K562 (cell line): ENCODE measurements at regions not wholly inside any gene's neighbourhood (a gene's known extent, or its start where the extent isn't known, plus 50 kb on each side); places are given as distances from the start of the nearest gene placed in this dataset.
A peak's percentile ranks its signal among the peaks of the same experiment; 100 is the strongest.

Experiments
- AFF4 ChIP-seq: sonication (generic); formaldehyde crosslinking; IDR thresholded peaks from 2 replicates; pipeline ENCODE4 v1.8.0; 2023; ENCODE audit warnings: mild to moderate bottlenecking, missing genetic modification reagents
- FOSL1 ChIP-seq: fragments of 200-800 bp; sonication (Bioruptor generic); conservative IDR thresholded peaks from 2 replicates; pipeline ENCODE4 v1.6.1; 2016; ENCODE audit warnings: missing genetic modification characterization, missing compliant biosample characterization
- IRF1 ChIP-seq: sonication (generic); formaldehyde crosslinking; IDR thresholded peaks from 2 replicates; pipeline ENCODE4 v1.8.0; 2022; ENCODE audit warnings: missing genetic modification reagents, mild to moderate bottlenecking, borderline replicate concordance
- KDM5B ChIP-seq: fragments of 200-600 bp; sonication (generic); IDR thresholded peaks from 2 replicates; pipeline ENCODE4 v1.6.1; 2012; ENCODE audit warnings: low read depth, mild to moderate bottlenecking, moderate library complexity, low read length, control low read depth, inconsistent platforms; ENCODE audit not compliant: insufficient replicate concordance
- KLF1 ChIP-seq: fragments of 450-650 bp; IDR thresholded peaks from 2 replicates; pipeline ENCODE4 v1.6.1; 2016; ENCODE audit warnings: missing genetic modification characterization, missing compliant biosample characterization
- KLF13 ChIP-seq: fragments of 450-650 bp; IDR thresholded peaks from 2 replicates; pipeline ENCODE4 v1.6.1; 2016; ENCODE audit warnings: missing genetic modification characterization, low read depth, mild to moderate bottlenecking, missing compliant biosample characterization, moderate library complexity, borderline replicate concordance
- LCOR ChIP-seq: sonication (generic); formaldehyde crosslinking; IDR thresholded peaks from 2 replicates; pipeline ENCODE4 v1.8.0; 2022; ENCODE audit warnings: mild to moderate bottlenecking, missing genetic modification reagents
- LEF1 ChIP-seq: fragments of 450-650 bp; IDR thresholded peaks from 2 replicates; pipeline ENCODE4 v1.6.1; 2016; ENCODE audit warnings: mild to moderate bottlenecking
- MCM7 ChIP-seq, 2 experiments: fragments of 450-650 bp; IDR thresholded peaks; 2 replicates each; pipeline ENCODE4 v1.6.1; 2016 to 2018
- POLR2AphosphoS2 ChIP-seq: IDR thresholded peaks from 2 replicates; pipeline ENCODE4 v1.6.1; 2012; ENCODE audit warnings: low read length, improper control_type of control experiment
- POLR2B ChIP-seq: fragments of 450-650 bp; IDR thresholded peaks from 2 replicates; pipeline ENCODE4 v1.6.1; 2018; ENCODE audit warnings: low read depth; ENCODE audit not compliant: partially characterized antibody
- PTBP1 ChIP-seq: fragments of 200-400 bp; formaldehyde crosslinking; IDR thresholded peaks from 2 replicates; pipeline ENCODE4 v1.6.1; 2017; ENCODE audit warnings: low read depth, low read length
- SOX6 ChIP-seq: fragments of 450-650 bp; IDR thresholded peaks from 2 replicates; pipeline ENCODE4 v1.6.1; 2014; ENCODE audit warnings: mild to moderate bottlenecking
- SRSF3 ChIP-seq: fragments of 200-400 bp; formaldehyde crosslinking; IDR thresholded peaks from 2 replicates; pipeline ENCODE4 v1.6.1; 2016; ENCODE audit warnings: mild to moderate bottlenecking, low read length, moderate library complexity; ENCODE audit not compliant: insufficient read depth
- ZKSCAN1 ChIP-seq: fragments of 150-350 bp; IDR thresholded peaks from 2 replicates; pipeline ENCODE4 v1.6.1; 2016; ENCODE audit warnings: low read depth, low read length
- ZNF318 ChIP-seq, 2 experiments: fragments of 450-650 bp; IDR thresholded peaks; 2 replicates each; pipeline ENCODE4 v1.6.1; 2016; ENCODE audit warnings: mild to moderate bottlenecking in 2 of 2, borderline replicate concordance in 1 of 2, low read depth in 1 of 2, moderate library complexity in 1 of 2

- TF ChIP-seq SOX6 (peak; percentile 59; the same call in 1 of the 2 replicates), KLF13 (no peak), PTBP1 (no peak), MCM7 (IDR thresholded peaks at IDR 0.05) (no peak), POLR2B (no peak), IRF1 (CRISPR knock-in tag) (no peak), FOSL1 (peak; percentile 71), ZNF318 (IDR thresholded peaks at IDR 0.05; ENCODE audit: borderline replicate concordance in 1 of 2, low read depth in 1 of 2) (no peak), LEF1 (peak; percentile 88), ZKSCAN1 (no peak), KDM5B (no peak), POLR2AphosphoS2 (no peak), SRSF3 (no peak), AFF4 (CRISPR knock-in tag) (no peak), KLF1 (tag) (no peak), LCOR (CRISPR knock-in tag) (no peak)
These were observed 88.5 kb upstream of the EXOC2 start (continued) for GRCh38 chr6:781350-781961.
